GDM1 (cell line): ENCODE measurements at regions not wholly inside any gene's neighbourhood (a gene's known extent, or its start where the extent isn't known, plus 50 kb on each side); places are given as distances from the start of the nearest gene placed in this dataset.

Experiments used
- DNase-seq: peaks from one replicate; lab custom pipeline; 2025; lab: John Stamatoyannopoulos, UW

GRCh38 chrX:106510713-106511403, 100.9 kb upstream of the RADX start:
- DNase-seq = no peak
